Prostate gland (tissue), 2 donors: ENCODE measurements at regions not wholly inside any gene's neighbourhood (a gene's known extent, or its start where the extent isn't known, plus 50 kb on each side); places are given as distances from the start of the nearest gene placed in this dataset.

ENCODE experiments used
- POLR2A ChIP-seq: fragments of 450-650 bp; IDR thresholded peaks from one replicate; pipeline ENCODE4 v1.6.1; 2016; ENCODE audit warnings: antibody characterized with exemption, mild to moderate bottlenecking
- TF ChIP-seq, protein P1 (sequence below), 4 experiments: fragments of 200-600 bp in 2 of 4; fragments of 450-650 bp in 2 of 4; sonication (generic) in 2 of 4; IDR thresholded peaks; 1 replicate in 3 of 4; 2 replicates in 1 of 4; pipeline ENCODE4 v1.5.1; 2016 to 2019; ENCODE audit warnings: antibody characterized with exemption in 4 of 4, mild to moderate bottlenecking in 2 of 4, moderate library complexity in 2 of 4

DNA sequence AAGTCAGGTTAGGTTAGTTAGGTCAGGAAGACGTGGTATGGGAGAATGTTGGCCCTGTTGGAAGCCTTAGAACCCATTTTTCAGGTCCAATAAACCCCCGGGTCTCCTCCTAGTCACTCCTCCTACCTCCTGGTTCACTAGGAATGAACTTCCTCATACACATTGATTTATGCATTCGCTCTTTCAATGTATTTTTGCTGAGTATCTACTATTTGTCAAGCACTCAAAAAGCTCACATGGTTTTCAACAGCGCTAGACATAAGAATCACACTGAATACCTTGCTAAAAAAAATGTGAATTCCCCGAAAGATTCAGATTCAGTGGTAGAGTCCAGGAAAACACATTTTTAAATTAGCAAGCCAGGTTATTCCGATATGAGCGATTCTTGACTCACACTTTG is 85.8 kb upstream of the LRRN2 start:
- TF ChIP-seq, protein P1, sequence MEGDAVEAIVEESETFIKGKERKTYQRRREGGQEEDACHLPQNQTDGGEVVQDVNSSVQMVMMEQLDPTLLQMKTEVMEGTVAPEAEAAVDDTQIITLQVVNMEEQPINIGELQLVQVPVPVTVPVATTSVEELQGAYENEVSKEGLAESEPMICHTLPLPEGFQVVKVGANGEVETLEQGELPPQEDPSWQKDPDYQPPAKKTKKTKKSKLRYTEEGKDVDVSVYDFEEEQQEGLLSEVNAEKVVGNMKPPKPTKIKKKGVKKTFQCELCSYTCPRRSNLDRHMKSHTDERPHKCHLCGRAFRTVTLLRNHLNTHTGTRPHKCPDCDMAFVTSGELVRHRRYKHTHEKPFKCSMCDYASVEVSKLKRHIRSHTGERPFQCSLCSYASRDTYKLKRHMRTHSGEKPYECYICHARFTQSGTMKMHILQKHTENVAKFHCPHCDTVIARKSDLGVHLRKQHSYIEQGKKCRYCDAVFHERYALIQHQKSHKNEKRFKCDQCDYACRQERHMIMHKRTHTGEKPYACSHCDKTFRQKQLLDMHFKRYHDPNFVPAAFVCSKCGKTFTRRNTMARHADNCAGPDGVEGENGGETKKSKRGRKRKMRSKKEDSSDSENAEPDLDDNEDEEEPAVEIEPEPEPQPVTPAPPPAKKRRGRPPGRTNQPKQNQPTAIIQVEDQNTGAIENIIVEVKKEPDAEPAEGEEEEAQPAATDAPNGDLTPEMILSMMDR (IDR thresholded peaks at IDR 0.05): no peak
- no peak for TF ChIP-seq POLR2A
